ENCODE measurements at regions not wholly inside any gene's neighbourhood (a gene's known extent, or its start where the extent isn't known, plus 50 kb on each side); places are given as distances from the start of the nearest gene placed in this dataset.
"Not testable (repeated sequence)": the region's sequence is repeated elsewhere in the genome, so short reads cannot be mapped to it uniquely, and the experiment has no call there.

- DNase-seq: peak; percentile 8 to 60 (median 22)
Observed at GRCh38 chr6:6724539-6725467, 136.3 kb downstream of the LY86 start.

GRCh38 chr6:6725468-6726209 lies 137.1 kb downstream of the LY86 start:
- no peak for DNase-seq

GRCh38 chr6:6728169-6728941 lies 139.8 kb downstream of the LY86 start:
- DNase-seq: no peak

GRCh38 chr6:6729971-6730370 lies 141.5 kb downstream of the LY86 start:
- no peak for DNase-seq

- DNase-seq: no peak
Observed at GRCh38 chr6:6730831-6731230, 142.3 kb downstream of the LY86 start.

- no peak for DNase-seq
Observed at GRCh38 chr6:6734479-6735465, 146.3 kb downstream of the LY86 start.

GRCh38 chr6:6736791-6737654 lies 148.5 kb downstream of the LY86 start:
- no peak for DNase-seq

GRCh38 chr6:6737671-6738070 lies 149.2 kb downstream of the LY86 start:
- DNase-seq: no peak

GRCh38 chr6:6738108-6738507 lies 149.6 kb downstream of the LY86 start:
- no peak for DNase-seq

- DNase-seq: no peak
Observed at GRCh38 chr6:6738922-6739716, 150.6 kb downstream of the LY86 start.

- no peak for DNase-seq
Observed at GRCh38 chr6:6740595-6740994, 152.1 kb downstream of the LY86 start.

- no peak for DNase-seq
Observed at GRCh38 chr6:6741264-6741663, 152.7 kb downstream of the LY86 start.

- no peak for DNase-seq
Observed at GRCh38 chr6:6742535-6742934, 154.0 kb downstream of the LY86 start.

- no peak for DNase-seq
Observed at GRCh38 chr6:6744551-6744950, 156.0 kb downstream of the LY86 start.

- not testable (repeated sequence) for DNase-seq
Observed at GRCh38 chr6:6745637-6746332, 157.3 kb downstream of the LY86 start.

- DNase-seq: no peak
Observed at GRCh38 chr6:6746333-6746969, 157.9 kb downstream of the LY86 start.

- DNase-seq: no peak
Observed at GRCh38 chr6:6746970-6747338, 158.4 kb downstream of the LY86 start.

- no peak for DNase-seq
Observed at GRCh38 chr6:6747371-6747770, 158.9 kb downstream of the LY86 start.

- no peak for DNase-seq
Observed at GRCh38 chr6:6748001-6748400, 159.5 kb downstream of the LY86 start.

All from activated naive CD4-positive, alpha-beta T cell (primary cell).